DMS79 treated with DMSO at 0.1 percent for 48 hours (cell line): ENCODE measurements at regions not wholly inside any gene's neighbourhood (a gene's known extent, or its start where the extent isn't known, plus 50 kb on each side); places are given as distances from the start of the nearest gene placed in this dataset.
"Not testable (repeated sequence)": the region's sequence is repeated elsewhere in the genome, so short reads cannot be mapped to it uniquely, and the experiment has no call there.

ENCODE experiments used
- DNase-seq: peaks from one replicate; lab custom pipeline; 2025; lab: John Stamatoyannopoulos, UW

DNA sequence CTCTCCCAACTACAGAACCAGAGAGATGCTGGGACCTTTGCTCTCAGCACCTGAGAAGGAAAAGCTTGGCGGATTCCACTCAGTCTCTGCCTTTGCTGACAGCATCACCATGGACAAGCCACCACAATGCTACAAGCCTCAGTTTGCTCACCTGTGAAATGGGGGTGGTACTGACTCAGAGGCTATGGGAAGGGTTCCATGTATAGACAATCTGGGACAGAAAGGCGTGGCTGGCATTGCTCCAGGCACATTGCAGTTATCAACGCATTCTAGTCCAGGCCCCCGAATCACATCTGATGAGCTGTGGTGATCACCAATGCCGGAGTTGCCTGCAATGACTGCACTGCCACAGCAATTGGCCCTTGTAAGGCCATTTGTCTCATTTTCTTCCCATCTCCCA, 72.6 kb downstream of the ISX start:
- DNase-seq, result no peak

DNA sequence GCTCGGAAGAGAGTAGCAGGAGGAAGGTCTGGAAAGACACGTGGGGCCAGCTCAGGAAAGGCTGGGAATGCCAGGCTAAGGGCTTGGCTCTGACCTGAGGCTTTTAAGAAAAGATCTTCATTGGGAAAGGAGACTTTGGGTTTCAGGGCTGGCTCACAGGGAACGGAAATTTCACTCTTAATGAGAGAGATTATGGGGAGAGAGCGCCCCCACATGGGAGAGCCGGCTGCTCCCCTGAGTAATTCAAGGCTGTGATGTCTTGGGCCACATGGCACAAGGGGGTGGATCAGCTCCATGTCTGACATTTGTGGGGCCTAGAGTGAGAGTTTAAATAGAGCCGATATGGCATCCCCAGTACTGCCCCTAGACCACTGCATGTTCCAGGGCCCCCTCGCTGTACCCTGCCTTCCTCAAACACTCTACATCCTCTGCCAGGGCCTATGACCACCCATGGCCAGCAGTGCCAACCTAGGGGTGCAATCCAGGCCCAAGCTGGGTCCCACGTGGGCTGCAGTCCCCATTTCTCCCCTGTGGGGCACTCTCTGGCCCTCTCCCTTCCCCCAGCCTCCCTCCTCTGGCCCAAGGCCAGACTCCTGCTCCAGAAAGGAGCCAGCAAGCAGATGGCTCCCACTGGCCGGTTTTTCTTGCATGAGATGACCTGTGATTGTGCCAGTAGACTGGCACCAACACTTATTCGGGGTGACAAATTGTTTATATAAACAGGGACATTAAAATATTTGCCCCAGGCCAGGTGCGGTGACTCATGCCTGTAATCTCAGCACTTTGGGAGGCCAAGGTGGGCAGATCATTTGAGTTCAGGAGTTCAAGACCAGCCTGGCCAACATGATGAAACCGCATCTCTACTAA, 75.2 kb downstream of the ISX start:
- DNase-seq, result no peak

DNA sequence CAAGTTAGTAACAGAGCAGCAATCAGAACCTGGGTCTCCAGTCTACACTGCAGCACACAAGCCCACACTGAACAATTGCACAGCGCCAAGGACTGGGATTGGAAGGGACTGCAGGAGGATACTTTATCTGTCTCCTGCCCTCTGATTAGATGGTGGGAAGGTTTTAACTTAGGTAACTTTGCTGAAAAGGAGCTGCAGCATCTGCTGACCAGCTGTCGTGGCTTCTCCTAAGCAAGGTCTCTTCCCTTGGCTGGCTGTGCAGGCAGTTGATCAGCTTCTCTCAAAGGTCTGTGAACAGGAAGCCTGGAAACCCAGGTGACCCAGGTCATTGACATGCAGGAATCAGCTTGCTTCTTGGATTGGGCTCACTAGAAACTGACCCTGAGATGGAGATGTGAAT, 82.4 kb downstream of the ISX start:
- DNase-seq, result no peak

DNA sequence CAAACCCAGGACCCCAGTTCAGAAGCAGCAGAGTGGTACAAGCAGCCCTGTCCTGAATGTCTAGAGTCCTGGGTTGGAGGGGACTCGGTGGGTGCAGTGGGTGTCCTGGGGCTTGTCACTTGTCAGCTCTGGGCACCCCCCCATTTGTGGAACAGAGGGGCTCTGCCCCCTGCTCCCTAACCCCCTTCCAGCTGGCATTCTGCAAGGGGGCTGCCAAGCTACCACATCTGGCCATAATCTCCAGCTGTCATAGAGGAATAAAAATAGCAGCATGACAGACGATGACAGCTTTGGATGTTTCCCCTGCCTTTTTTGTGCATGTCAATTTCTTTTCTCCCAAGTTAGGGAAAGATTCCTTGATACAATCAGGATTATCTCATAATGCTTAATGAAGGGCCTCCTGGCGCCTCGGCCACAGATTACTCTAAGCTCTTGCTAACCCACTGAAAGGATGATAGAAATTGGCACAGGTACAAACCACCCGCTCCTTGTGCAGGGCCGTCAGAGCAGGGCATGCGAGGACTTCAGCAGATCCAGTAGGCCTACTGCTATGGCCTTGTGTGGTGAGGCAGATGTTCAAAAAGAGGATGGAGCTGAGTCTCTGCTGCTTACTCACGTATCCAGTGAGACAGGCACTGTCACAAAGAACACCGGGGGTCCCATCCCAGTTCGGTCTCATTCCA, 83.0 kb downstream of the ISX start:
- DNase-seq, result no peak

DNA sequence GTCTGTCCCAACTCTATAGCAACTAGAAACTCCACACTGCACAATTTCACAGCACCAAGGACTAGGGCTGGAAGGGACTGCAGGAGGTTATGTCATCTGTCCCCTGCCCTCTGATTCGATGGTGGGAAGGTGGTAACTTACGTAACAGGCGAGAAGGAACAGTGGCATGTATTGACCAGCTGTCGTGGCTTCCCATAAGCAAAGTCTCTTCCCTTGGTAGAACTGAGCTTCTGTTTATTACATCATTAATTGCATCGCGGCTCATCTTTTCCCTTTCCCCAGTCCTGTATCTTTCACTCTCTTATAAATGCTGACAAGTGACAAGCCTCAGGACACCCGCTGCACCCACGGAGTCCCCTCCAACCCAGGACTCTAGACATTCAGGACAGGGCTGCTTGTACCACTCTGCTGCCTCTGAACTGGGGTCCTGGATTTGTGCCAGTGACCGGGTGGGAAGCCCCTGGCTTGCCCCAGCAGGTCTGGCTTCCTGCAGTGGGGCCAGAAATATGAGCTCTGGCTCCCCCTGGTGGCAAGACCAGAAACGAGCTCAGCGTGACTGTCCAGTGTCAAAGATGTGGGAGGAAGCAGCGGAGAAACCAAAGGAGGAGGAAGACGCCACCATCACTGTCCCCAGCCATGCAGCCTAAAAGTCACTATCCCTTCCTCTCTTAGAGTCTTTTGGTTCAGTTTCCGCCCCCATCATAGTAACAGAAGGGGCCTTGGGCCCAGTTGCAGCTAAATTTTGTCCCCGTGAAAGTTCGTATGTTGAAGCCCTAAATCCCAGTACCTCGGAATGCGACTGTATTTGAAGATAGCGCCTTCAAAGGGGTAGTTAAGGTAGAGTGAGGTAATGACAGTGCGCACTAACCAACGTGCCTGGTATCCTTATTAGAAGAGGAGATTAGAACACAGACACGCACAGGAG, 84.5 kb downstream of the ISX start:
- DNase-seq, result no peak

- no peak for DNase-seq
These were observed 86.4 kb downstream of the ISX start for GRCh38 chr22:35152316-35152715.

GRCh38 chr22:35154937-35155387, 89.0 kb downstream of the ISX start:
- no peak for DNase-seq

DNA sequence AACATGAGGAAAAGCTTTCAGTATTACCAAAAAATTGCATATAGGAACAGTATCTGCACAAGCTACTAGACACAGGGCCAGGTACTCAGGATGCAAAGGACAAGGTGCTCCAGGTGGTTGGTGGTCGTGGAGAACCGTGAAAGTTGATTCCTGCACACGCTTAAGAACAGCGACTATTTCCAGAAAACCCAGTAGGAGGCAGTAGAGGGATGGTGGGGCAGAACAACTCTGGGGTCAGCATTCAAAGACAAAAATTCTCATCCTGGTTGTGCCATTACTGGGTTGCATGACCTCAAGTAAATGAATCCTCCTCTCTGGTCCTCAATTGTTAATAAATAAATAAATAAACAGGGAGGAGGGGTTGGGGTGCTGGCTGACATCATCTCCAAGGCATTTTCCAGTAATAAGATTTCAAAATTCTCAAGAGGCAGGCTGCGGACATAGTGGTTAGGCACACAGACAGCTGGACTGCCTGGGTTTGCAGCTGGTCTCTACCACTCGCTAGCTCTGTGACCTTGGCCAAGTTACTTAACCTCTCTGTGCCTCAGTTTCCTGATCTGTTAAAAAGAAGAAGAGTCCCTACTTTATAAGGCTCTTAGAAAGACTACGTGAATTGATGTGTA, 89.6 kb downstream of the ISX start:
- no peak for DNase-seq

GRCh38 chr22:35156945-35157344, 91.0 kb downstream of the ISX start:
- no peak for DNase-seq

DNA sequence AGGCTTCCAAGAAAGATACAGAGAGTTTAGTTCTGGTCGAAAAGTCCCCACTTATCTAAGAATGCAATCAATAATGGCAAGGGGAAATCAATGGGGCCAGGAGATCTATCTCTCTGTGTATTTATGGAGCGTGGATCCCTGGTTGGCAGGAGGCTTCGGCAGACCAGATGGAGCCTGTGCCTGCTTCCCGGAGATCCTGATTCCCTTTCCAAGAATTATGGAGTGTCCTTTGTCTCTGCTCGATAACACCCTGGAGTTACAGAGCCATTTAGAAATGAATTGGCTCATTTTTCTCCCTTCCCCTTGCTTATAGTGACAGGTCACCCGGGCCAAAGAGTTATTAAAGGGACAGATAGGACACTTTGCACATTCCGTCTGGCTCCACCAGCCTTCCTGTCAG, 92.4 kb downstream of the ISX start:
- no peak for DNase-seq

- DNase-seq, result no peak
These were observed 93.4 kb downstream of the ISX start for GRCh38 chr22:35159343-35159742.

DNA sequence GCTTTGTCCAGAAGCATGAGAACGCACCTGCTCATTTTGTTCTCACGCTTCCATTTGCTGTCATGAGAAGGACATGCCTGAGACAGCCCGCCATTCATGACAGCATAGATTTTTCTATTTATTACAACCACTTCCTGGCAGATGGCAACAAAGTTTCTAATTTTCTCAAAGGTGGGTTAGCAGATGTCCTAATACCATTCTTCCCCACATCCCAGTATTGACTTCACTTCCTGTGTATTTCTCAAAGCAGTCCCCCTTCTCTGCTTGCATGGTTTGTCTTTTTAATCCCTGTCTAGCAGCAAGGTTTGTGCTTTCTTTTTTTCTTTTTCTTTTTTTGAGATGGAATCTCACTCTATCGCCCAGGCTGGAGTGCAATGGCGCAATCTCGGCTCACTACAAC, 94.3 kb downstream of the ISX start:
- no peak for DNase-seq

- not testable (repeated sequence) for DNase-seq
These were observed 91.4 kb upstream of the HMGXB4 start for GRCh38 chr22:35165896-35166295.

DNA sequence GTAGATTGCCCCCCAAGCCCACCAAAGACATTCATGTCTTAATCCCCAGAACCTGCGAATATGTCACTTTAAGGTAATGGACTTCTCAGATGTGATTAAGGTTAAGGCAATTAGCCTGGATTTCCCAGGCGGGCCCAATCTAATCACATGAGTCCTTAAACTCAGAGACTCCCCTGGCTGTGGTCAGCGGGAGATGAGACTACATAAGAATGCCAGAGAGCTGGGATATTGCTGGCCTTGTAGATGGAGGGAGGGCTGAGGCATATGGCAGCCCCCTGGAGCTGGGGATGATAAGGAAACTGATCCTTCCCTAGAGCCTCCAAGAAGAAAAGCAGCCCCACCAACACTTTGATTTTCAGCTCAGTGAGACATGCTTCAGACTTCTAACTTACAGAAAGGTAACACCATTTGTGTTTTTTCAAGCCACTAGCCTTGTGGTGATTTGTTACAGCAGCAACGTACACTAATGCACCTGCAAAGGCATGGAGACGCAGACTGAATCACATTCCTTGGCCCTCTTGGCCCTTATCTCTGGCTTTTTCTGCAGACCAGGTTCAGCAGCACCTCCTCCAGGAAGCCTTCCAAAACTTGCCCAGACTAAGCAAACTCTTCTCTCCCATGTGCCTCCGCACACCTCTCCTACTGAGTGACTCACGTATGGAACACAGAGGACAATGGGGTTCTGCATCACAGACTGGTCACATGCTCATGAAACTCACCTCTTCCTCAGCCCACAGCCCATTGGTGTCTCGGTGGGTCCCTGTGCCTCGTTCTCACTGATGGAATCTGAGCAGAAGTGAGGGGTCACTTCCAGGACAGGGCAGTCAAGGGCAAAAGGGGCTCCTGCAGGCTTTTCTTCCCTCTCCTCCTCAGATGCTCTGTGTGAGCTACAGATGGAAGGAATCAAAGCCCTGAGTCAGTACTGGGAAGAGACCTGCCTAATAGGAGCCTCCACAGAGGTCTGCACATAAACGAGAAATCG, 86.3 kb upstream of the HMGXB4 start:
- DNase-seq, result no peak

GRCh38 chr22:35172442-35172841, 84.9 kb upstream of the HMGXB4 start:
- peak; percentile 4 for DNase-seq

- no peak for DNase-seq
These were observed 83.6 kb upstream of the HMGXB4 start for GRCh38 chr22:35173655-35174054.

DNA sequence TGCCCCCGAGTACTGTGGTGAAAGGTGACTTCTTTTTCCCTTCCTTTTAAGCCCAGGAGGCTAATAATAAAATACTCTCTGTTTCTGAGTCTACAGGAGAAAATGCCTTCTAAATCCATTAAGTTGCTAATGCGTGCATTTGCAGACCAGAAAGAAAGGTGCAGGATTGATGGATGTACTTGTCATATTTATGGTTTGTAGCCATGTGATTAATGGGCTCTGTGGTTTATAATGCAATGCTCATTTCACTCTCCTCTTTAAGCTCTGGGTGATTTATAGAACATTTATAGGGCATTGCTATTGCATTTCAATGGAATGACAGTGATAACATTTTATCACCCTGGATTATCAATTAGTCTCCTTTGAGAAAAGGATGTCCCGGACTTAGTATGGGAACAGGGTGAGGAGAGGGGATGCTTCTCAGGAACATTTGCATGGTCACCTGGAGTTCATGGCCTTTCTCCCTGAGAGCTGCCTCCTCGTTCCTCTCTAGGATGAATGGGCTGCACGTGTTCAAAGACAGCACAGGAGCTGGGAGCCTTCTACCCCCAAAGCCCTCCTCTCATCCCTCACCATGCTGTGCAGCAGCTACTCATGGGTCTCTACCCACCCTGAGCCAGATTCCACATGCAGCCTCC, 82.8 kb upstream of the HMGXB4 start:
- peak; percentile 5 for DNase-seq

DNA sequence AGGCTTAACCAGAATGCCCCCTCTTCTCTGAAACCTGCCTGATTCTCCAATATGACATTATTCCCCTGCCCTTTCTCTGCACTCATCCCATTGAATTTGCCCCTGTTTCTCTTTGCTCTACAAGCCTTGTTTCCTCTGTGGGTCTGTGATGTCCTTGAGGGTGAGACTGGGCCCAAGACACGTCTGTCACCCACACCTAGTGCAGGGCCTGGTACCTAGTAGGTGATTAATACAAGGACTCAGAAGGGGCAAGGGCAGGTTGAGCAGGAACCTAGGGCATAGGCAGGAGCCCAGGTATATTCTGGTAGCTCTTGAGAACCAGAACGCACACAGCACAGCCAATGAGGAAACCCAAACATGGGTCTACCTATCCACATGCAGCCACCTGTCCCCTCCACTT, 81.9 kb upstream of the HMGXB4 start:
- DNase-seq, result no peak

- DNase-seq, result no peak
These were observed 79.5 kb upstream of the HMGXB4 start for GRCh38 chr22:35177811-35178210.

DNA sequence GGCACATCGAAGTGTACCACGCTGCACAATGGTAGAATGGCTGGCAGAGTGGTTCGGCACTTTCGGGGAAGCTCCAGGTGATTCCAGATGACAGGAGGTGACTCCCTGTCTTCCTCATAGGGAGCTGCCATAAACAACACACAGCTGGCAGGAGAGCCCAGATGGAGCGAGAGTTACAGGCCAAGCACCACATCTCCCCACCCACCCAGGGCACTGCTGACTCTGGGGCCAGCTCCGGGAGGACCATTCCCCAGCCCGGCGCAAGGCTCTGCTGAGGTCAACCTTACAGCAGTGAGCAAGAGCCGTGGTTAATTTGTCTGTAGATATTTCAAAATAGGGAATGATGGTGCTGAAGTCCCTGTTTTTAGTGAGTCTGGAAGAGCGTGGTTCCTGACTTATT, 78.8 kb upstream of the HMGXB4 start:
- DNase-seq, result no peak
